Stimulated activated CD8-positive, alpha-beta memory T cell treated with anti-CD3 and anti-CD28 coated beads, Interleukin-4, amount 100 ng/mL, for 48 hours (primary cell): ENCODE measurements at regions not wholly inside any gene's neighbourhood (a gene's known extent, or its start where the extent isn't known, plus 50 kb on each side); places are given as distances from the start of the nearest gene placed in this dataset.
"Not testable (repeated sequence)": the region's sequence is repeated elsewhere in the genome, so short reads cannot be mapped to it uniquely, and the experiment has no call there.

ENCODE experiments used
- DNase-seq: peaks from one replicate; pipeline ENCODE4 v3.0.0-alpha.2; 2020

DNA sequence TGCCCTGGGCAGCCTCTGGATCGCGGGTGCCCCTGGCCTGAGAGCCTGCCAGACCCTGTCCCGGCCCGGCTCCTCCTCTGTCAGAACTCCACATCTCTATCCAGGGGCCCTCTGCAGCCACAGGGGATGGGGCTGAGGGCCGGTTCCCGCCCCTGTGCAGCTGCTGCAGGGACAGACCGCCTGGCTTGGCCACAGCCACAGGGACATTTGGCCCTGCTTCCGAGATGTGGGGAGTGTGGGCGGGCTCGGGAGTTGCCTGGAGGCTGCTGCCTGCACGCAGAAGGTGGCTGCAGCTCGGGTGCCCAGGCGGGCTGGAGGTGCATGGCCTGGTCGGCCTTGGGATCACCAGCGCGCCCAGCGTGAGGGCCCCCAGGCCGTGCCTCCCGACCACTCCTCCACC, 3365.4 kb upstream of the OR11H1 start:
- not testable (repeated sequence) for DNase-seq

DNA sequence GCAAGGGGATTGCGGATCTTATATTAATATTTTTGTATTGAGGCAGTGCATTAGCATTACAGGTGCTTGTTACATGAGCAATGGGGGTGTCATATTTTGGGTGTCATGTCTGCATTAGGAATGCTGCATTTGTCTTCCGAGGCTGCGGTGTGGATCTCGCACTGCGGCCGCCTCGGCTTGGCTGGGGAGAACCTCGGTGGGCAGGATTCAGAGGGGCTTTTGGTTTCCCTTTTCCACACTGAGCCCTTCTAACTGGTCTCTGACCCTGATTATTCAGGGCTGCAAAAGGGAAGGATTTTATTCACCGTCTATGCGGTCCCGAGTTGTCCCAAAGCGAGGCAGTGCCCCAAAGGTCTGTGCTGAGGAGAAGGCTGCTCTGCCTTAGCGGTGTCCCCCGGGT, 3361.5 kb upstream of the OR11H1 start:
- not testable (repeated sequence) for DNase-seq

DNA sequence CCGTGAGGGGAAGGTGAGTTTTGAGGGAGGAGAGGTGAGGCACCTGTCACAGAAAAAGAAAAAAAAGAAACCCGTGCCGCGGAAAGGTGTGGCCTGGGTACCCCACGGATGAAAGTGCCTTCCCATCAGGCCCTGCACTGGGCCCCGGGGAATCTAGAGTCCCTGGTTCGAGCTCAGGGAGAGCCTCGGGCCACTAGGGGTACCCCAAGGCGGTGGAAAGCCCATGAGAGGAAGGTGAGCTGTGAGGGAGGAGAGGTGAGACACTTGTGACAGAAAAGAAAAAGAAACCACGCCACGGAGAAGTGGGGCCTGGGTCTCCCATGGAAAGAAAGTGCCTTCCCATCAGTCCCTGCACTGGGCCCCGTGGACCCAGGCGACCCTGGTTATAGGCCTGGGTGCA, 3359.9 kb upstream of the OR11H1 start:
- not testable (repeated sequence) for DNase-seq

DNA sequence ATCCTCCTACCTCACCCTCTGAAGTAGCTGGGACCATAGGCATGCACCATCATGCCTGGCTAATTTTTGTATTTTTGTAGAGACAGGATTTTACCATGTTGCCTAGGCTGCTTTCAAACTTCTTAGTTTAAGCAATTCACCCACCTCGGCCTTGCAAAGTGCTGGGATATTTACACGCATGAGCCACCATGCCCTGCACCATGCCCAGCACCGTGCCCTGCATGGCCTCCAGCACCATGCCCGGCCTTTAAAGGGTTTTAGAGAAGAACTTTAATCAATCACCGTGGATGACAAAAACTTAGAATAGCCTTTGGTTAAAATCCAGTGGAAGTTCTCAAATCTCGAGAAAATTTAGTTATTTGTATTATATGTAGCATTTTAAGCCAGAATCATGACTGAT, 3335.9 kb upstream of the OR11H1 start:
- DNase-seq: peak; percentile 18

DNA sequence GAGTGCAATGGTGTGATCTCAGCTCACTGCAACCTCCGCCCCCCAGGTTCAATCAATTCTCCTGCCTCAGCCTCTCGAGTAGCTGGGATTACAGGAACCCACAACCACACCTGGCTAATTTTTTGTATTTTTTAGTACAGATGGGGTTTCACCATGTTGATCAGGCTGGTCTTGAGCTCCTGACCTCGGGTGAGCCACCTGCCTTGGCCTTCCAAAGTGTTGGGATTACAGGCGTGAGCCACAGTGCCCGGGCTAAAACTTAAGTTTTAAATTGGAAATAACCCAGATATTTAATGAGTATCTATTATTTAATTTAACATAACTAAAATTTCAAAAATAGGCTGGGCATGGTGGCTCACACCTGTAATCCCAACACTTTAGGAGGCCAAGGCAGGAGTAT, 3333.3 kb upstream of the OR11H1 start:
- DNase-seq: not testable (repeated sequence)

DNA sequence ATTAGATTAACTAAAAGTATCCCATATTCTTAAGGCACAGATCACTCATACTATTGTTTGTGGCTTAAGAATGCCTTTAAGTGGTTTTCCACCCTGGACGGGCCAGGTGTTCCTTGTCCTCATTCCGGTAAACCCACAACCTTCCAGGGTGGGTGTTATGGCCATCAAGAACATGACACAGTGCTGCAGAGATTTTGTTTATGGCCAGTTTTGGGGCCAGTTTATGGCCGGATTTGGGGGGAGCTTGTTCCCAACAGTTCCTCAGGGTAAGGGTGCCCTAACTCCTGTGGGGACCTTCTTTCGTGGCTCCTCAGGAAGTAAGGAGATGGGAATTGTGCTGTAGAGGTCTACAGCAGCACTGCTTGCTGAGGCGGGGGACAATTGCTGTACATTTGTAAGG, 3325.9 kb upstream of the OR11H1 start:
- not testable (repeated sequence) for DNase-seq

DNA sequence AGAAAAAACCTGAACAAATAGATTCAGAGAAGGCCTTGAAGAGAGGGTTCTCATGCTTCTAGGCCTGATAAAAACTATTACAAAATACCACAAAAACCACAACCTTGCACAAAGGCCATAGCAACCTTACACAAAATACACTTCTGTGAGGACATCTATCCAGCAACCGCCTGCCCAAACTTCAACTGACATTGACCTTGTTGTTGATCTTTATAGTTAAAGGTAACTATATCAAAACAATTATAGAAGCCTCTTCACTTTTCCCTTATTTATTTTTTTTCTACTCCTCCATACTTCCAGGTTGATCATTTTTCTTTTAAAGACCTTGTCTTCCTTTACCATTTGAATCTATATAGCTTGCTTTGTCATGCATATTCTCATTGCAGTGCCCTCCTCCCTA, 3321.3 kb upstream of the OR11H1 start:
- not testable (repeated sequence) for DNase-seq
